Activated naive CD8-positive, alpha-beta T cell treated with anti-CD3 and anti-CD28 coated beads, Interleukin-2, amount 50 U/mL, for 16 hours (primary cell): ENCODE measurements at regions not wholly inside any gene's neighbourhood (a gene's known extent, or its start where the extent isn't known, plus 50 kb on each side); places are given as distances from the start of the nearest gene placed in this dataset.

Source experiments
- DNase-seq: peaks from one replicate; pipeline ENCODE4 v3.0.0-alpha.2; 2020; ENCODE audit warnings: low read depth, low spot score

GRCh38 chr5:68534131-68534940 is 318.8 kb downstream of the PIK3R1 start:
- DNase-seq, result no peak

DNA sequence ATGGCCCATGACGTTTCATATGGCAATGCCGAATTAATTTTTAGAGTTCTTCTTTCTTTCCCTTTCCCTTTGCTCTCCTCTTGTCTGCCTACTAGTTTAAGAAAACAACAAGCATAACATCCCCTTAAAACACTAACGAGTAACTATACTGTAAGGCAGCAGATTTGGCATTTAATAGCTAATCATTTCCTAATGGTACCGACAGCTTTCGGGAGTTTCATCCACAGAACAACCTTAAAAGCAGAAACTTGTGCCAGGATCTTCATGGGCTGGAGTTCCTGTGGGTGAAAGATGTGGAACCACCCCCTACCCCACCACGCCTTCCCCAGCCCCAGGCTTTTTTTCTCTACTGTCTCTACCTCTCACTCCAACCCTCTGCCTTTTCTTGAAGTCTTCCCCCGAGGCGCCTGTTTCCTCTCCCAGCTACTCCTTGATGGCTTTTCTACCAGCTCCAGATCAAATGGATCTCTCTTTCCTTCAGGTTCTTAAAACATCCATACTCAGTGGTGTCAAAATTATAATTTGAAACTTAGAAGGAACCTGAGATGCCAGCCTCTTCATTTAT is 319.5 kb downstream of the PIK3R1 start:
- no peak for DNase-seq

- no peak for DNase-seq
Observed at GRCh38 chr5:68538814-68539420, 323.4 kb downstream of the PIK3R1 start.

DNA sequence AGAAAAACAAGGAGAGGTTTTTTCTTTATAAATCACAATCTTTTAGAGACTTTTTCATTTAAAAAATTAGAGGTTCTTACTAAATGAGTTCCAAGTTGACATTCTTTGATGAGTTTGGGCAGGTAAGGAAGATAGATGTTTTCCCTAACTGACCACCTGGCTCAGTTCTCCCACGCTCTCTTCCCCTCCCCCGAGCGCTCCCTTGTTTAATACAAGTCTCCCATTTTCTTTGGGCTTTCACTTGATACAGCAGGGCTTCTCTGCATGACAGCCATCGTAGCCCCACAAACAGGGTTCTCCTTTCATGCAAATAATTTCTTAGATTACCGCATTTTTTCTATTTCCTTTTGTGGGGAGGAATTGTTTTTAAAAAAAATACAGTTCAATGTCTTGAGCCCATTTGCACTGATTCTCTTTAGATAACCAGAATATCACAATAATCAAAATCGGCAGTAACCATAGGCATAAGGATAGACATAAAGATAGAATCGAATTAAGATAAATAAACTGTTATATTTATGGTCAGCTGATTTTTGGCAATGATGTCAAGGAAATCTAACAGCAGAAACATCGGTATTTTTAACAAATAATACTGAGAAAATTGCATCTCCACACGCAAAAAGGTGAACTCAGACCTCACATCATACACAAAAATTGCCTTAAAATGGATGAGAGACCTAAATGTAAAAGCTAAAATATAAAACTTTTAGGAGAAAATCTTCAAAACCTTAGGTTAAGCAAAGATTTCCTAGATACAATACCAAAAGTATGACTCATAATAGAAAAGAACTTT is 325.4 kb downstream of the PIK3R1 start:
- DNase-seq, result no peak

GRCh38 chr5:68542207-68542606 is 326.7 kb downstream of the PIK3R1 start:
- DNase-seq, result no peak

DNA sequence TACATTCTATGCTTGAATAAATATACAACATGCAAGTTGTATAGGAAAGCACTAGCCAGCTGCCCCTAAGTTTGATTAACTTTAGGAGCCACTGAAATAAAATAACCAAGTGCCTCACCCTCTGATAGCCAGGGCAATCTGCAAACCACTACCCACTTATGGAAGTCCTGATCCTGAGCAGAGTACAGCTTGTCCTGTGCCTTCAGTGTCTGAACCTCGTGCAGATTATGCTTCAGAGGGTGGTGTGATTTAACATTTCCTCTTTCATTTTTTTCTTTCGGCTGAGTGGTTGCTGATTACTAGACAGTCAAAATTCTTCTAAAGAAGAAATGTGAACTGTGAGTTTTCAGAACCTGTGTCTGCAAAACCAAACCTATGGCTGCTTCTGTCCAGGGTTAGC is 327.7 kb downstream of the PIK3R1 start:
- no peak for DNase-seq

- DNase-seq, result no peak
Observed at GRCh38 chr5:68544091-68544647, 328.6 kb downstream of the PIK3R1 start.

- DNase-seq, result no peak
Observed at GRCh38 chr5:68544648-68545552, 329.3 kb downstream of the PIK3R1 start.

DNA sequence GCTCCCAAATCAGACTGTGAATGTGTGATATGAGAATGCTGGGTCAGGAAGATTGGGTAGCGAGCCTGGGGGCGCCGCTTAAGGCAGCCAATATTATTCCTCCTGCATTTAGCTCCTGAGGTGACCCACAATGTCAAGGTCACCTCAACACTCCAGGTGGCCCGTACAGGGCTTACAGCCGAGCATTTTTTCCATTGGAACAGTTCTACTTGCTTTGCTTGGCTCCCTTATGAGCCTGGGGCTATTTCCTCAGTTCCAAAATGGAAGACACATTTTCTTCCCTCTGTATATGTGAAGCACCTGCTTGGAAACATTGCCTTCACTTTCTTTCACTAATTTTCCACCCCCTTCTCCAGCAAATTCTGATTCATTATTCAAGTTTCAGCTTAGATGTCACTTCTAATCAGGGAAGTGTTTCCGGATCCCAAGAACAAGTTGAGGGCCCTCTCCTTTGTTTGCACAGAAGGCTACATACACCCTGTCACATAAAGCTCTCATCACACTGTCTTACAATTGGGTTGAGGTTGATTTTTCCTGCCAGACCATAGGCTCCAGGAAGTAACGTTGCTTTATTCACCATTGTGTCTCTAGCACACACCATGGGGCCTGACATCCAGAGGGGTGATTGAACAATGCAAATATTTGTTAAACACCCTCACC is 330.2 kb downstream of the PIK3R1 start:
- DNase-seq, result no peak

DNA sequence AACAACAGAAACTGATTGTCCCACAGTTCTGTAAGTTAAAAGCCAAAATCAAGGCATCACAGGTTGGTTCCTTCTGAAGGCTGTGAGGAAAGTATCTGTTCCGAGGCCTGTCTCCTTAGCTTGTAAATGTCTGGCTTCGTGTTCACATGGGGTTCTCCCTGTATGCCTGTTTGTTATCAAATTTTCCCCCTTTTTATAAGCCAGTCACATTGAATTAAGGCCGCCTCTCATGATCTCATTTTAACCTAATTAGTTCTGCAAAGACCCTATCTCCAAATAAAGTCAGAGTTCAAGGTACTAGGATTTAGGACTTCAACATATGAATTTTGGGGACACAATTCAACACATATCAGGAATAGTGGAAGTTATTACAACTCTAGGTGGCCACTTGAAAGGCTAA is 331.5 kb downstream of the PIK3R1 start:
- DNase-seq, result no peak

DNA sequence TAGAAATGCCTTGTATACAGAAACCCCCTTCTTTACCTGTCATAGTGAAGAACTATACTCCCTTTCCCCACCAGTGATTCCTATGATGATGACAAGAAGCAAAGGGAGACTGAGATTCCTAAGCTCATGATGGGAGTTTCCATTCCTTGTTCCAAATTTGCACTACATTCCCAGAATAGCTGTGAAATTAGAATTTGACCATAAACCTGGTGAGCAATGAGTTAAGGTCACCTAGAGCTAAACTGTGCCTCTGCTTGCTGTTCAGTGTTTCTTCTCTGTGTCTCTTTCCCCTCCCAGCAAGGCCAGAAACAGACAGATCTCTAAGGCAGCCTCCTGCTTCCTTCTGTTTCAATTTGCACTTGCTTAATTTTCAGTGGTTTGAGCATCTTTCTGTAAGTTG is 332.1 kb downstream of the PIK3R1 start:
- no peak for DNase-seq

DNA sequence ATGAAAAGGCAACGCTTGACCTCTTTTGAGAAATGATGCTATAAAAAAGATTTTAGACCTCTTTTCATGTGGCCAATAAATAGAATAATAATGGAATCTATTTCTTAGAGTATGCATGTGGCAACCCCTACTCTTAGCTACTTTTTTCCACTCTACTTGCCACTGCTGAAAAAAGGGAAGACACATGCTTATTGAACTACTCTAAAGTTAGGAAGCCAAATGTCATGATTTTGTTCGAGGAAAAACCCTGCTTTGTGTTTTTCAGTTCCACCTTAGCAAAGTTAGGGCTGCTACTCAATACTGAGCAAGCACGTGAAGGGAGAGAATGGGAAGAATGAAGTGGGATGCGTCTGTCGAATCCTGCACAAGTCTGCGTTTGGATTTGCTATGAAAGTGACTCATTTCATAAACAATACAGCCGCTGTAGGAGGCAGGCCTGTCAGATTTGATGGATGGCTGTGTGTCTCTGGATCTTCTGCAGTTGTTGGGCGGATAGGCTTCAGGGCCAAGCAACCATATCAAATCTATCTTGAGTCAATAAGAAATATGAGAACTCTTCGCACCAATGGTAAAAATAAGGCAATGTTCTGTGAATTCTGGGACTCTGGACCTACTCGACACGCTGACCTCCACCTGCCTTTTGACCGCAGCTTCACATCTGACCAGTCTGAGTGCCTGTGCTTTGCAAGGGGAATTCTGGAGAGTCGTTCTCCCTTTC is 333.6 kb downstream of the PIK3R1 start:
- no peak for DNase-seq

- DNase-seq, result no peak
Observed at GRCh38 chr5:68550015-68550414, 334.5 kb downstream of the PIK3R1 start.

DNA sequence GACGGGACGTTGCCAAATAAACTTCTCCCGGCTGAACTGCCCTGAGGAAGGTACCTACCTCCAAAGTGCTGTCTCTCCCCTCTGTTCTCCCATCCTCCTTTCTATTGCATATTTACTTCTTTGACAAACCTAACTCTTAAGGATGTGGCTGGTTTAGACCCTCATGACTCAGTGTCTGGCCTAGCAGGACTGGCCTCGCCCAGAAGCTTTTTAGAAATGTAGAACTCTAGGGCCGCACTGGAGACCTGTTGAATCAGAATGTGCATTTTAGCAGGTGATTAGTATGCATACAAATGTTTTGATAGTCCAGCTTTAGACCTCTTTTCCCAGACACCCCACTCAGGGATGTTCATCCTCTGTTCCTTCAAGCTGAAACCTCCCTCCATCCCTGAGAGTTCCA is 335.9 kb downstream of the PIK3R1 start:
- DNase-seq, result no peak

- DNase-seq, result no peak
Observed at GRCh38 chr5:68554571-68555279, 339.2 kb downstream of the PIK3R1 start.

DNA sequence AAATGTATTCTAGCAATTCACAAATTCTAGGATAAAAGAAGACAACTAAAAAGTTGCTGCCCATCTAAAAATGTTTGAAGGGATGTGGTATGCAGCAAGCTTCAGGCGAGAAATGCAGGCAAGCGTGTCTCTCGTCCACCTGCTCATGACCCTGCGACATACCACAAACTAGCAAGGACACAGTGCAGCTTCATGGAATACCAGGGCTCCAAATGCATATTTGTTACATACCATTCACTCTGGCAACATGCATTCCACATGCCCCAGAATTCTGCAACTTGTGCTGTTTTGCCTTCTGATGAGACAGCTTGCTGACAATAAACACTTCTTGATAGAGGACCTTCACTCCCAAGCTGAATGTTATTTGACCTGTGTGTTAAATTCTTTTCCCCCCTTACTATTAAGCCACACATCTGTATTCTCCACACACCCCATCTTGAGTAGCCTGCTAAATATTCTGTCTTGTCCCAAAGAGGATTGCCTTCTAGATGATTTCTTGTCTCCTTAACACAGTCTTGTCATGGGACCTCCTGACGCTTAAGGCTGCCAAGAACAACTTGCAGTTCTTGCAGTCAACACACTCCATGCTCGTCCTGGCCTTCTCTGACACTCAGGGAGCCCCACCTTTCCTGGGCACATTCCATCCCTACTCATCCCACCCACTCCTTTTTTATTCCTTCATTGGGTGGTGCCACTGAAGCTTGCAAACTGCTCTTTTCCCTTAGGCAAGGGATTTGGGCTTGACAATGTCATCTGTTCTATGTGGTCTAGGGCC is 340.5 kb downstream of the PIK3R1 start:
- no peak for DNase-seq

- DNase-seq, result no peak
Observed at GRCh38 chr5:68557162-68557936, 341.8 kb downstream of the PIK3R1 start.
